Cerebellar cortex (tissue), 1 donor: ENCODE measurements at regions not wholly inside any gene's neighbourhood (a gene's known extent, or its start where the extent isn't known, plus 50 kb on each side); places are given as distances from the start of the nearest gene placed in this dataset.
"Not testable (repeated sequence)": the region's sequence is repeated elsewhere in the genome, so short reads cannot be mapped to it uniquely, and the experiment has no call there.

Source experiments
- DNase-seq: peaks from one replicate; pipeline ENCODE4 v3.0.0-alpha.2; 2015; ENCODE audit warnings: low spot score

DNA sequence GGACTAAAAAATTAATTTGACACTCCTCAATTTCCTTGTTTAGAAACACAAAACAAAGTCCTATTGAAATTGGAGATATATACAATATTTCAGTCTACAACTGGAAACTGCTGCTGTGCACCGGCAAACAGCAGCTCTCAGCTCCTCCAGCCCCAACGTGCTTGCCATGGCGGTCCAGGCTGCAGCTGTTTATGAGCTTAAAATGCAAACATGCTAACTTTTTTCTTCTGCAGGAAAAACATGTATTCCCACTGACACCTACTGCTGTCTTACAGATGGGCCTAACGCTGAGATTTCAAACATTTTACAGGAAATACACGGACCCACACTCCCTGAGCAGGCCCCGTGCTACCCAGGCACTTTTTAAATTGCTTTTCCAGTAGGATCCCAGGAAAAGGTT is 195.5 kb downstream of the BCL11A start:
- no peak for DNase-seq

DNA sequence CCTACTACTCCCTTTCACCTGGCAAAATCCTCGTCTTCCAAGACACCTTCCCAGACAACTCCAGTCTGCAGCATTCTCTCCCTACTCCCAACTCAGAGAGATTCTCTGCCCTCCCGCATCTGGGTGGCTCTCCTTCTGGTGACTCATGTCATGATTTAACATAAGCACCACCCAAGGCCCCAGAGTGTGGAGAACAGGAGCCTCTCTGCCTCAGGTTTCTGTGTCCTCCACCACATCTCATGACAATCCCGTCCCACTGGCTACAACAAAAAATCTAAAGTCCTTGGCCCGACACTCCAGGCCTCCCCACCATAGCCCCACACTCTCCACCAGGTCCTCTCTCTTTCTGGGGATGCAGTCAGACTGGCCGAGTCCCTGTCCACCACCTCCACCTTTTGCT is 197.1 kb downstream of the BCL11A start:
- no peak for DNase-seq

DNA sequence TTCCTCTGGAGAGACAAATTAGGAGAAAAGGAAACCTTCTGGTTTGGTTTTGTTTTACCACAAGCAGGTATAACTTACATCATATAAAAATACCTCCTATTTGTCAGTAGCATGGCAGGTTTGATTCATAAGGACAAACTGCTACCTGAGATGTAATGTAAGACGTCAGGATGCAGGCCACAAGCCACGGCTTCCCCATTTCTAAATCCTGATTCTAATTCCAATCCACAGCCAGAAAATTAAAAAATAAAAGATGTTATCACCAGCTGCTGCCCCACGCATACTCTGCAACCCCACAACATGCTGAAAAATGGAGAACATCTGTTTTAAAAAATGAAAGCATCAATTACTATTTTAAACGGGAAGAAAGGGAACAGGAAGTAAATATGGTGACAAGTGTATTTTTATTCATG is 197.6 kb downstream of the BCL11A start:
- DNase-seq = no peak

DNA sequence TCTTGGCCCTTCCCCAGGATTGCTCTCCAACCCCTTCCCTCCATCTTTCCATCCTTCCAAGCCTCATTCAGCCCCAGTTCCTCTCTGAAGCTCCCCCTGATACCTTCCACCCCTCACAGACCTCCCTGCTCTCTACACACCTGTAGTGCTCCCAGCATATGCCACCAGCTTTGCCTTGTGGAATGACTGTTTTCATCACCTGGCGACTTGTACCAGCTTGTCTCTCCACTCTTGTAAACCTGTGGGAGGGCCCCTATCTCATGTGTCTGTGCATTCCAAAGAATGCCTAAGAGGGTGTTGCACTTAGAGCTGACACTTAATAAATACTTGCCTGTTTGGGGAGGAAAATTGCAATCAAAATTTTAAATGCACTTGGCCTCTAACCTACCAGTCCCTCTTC is 198.7 kb downstream of the BCL11A start:
- DNase-seq = no peak

DNA sequence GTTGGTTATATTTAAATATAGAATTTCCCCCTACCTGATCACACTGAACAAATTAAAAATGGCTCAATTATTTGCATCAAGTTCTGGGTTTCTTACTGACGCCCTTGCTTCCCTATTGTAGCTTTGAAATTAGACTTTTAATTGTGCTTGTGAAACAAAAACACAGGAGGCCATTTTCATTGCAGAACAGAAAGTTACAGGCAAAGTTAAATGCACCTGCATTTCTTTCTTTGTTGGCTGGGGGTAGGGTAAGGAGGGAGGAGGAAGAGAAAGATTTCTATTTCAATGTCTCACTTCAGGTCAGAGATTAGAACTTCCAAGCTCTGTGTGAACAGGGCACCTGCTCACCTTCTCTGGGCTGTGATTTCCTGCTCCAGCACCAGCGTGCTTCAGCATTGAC is 199.6 kb downstream of the BCL11A start:
- DNase-seq = no peak

DNA sequence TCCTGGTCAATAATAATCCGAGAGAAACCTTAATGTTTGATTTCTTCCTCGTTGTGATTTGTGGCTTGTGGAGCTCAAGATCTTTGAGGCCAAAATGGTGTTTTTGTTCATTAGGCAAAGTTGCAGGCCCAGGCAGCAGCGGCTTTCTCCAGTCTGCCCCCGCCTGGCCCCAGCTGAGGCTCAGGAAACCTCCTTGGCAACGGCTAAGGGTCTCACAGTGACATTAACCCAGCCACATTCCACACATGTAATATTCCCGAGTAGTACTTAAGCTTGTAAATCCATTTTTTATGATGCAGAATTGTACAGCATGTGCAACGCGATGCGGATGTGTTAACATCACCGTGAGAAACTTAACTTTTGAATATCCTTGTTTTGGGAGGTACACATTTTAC is 200.1 kb downstream of the BCL11A start:
- DNase-seq = no peak

DNA sequence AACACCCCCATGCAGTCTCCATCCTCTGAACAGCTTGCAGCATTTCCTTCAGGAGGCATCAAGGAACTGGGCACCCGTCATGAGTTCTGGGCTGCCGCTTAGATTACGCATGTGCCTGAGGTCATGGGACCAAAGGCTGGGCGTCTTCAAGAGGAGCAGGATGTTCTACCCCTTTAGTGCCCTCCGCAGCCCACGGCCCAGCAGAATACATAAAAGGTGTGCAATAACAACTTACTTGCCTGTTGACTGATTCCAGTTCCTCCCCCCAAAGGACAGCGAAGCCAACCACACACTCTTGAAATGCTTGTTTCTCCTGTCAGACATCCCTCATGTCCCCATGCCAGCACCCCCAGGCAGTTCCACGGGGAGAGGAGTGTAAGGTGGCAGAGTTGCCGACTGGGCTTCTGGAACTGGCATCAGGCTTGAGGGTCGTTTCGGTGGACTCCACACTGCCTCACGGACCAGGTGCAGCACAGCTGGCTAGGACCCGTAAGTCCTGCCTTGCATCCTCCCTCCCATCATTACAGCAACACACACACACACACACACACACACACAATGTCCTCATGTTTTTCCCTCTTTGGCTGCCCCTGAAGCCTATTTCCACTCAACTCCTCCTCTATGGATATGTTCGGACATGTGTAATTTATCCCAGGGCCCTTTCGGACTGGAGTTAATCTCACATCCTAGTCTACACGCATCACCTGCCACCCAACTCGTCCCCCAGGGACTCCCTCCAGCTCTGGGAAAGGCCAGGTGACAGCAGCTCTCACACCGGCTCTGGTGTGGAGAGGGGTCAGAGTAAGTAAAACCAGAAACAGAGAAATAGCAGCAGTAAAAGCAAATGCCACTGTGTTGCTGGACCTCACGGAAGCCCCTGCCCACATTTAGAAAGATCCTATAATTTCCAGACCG is 200.7 kb downstream of the BCL11A start:
- no peak for DNase-seq

DNA sequence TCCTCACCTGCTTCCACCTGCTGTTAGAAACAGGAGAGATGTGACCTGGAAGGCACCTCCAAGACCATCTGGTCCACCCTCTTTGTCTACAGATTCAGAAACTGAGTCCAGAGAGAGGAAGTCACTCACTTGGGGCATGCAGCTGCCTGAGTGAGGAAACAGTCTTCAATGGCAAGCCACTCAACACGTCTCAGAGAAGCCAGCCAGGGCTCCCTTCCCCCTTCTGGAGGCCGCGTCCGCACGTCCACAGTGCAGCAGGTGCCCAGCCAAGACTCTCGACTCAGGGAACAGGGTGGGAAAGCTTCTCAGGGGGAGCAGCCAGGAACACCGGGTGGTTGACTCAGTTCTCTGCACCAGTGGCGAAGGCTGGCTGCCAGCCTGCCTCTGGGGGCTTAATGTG is 201.7 kb downstream of the BCL11A start:
- no peak for DNase-seq

DNA sequence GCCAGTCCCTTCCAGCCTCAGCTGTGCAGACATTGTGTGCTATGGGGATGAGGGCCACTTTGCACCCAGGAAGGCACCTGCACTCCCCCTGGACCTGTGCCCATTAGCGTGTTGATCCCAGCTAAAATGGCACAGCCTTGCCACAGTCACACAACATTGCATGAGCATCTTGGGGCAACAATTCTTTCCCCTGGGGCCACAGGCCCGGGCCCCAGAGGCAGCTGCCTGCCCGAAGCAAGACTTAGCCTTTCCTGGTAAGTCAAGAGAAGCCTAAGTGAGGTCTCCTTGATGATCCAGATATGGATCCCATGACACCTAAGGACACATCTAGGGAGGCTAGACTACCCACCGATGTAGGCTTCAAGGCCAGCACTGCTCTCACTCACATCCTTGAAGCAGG is 202.1 kb downstream of the BCL11A start:
- DNase-seq = no peak

DNA sequence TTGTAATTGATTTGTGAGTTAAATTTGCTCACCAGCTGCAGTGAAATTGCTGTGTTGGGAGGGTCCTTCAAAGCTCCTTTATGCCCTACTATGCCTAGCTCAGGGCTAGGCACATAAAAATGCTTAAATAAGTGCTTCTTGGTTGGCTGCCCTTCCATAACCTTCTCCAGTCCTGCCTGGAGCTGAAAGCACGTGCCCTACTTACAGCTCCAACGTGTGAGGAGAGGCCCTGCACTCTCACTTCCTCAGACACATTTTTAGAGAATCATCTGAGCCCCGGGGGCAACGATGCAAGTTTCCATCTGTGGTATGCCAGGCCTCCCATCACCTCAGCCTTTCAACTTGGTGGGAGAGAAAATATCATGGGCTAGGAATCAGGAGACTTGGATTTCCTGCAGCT is 202.7 kb downstream of the BCL11A start:
- DNase-seq = no peak

DNA sequence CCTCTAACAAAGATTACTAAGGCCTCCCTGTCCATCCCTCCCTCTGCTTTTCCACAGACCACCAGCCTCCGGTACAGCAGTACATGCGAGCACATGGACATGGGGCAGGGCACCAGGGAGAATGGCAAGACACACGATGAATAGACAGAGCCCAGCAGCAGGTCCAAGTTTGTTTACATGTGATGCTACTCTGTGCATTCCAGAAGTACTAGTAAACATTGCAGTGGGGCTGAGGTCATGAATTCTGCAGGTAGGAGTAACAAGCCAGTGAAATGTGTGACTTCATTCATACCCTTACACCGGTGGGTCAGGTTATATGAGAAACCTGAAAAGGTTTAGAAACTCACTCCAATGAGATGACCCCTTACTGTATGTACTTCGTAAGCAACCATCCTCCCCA is 205.7 kb downstream of the BCL11A start:
- DNase-seq = no peak

DNA sequence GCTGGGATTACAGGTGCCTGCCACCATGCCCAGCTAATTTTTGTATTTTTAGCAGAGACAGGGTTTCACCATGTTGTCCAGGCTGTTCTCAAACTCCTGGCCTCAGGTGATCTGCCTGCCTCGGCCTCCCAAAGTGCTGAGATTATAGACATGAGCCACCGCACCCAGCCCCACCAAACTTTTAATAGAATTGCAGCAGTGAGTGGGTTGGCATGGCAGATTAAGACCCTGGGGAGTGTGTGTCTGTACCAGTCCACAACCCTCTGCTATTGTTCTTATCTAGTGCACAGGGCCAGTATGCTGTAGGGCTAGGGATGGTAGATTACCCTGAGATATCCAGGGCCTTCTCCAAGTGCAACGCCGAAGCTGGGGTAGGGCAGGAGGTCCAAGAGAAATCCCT is 211.0 kb downstream of the BCL11A start:
- not testable (repeated sequence) for DNase-seq

DNA sequence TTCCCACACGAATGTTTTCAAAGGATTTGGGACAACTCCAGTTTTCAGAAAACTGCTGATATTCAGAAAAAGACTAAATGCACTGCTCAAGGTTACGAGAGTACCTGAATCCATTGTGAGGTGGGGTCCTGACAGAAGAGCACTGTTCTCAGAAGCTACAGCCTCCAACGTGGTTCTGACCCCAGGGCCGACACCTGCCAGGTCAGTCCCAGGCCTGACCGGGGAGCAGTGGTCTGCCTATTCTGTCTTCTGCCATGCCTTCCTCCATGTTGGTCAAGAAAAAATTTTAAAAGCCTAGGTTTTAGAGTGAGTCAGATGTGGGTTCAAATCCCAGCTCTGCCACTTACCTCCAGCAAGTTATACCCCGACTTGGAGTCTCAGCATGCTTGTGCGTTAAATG is 212.3 kb downstream of the BCL11A start:
- DNase-seq = no peak

DNA sequence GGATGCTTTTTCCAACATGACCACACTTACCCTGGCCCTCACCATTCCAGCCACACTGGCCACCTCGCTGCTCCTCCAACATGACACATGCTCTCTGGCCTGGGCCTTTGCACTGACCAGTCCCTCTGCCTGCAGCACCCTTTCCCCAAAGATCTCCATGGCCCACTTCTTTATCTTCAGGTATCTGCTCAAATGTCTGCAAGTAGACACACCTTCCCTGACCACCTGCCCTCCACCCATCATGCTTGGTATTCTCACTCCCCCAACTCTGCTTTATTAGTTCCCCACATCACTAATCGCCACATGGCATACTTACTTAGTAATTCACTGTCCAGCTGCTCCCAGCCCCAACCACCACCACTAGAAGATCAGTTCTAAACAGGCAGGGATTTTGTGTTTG is 214.2 kb downstream of the BCL11A start:
- no peak for DNase-seq

DNA sequence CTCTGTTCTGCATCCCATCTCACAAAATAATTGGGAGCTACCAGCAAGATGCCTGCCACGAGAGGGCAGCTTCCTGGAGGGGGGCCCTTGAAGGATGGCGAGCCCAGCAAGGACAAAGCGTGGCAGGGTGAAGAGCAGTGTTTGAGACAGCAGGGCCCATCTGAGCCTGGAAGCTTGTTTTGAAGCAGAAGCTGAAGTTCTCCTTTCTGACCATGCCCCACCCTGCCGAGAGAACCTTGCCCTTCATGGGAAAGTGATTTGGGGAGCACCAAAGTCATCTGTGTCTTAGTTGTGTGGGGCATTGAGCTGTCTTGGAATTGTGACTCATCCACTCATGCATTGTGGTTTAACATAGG is 216.3 kb downstream of the BCL11A start:
- no peak for DNase-seq

DNA sequence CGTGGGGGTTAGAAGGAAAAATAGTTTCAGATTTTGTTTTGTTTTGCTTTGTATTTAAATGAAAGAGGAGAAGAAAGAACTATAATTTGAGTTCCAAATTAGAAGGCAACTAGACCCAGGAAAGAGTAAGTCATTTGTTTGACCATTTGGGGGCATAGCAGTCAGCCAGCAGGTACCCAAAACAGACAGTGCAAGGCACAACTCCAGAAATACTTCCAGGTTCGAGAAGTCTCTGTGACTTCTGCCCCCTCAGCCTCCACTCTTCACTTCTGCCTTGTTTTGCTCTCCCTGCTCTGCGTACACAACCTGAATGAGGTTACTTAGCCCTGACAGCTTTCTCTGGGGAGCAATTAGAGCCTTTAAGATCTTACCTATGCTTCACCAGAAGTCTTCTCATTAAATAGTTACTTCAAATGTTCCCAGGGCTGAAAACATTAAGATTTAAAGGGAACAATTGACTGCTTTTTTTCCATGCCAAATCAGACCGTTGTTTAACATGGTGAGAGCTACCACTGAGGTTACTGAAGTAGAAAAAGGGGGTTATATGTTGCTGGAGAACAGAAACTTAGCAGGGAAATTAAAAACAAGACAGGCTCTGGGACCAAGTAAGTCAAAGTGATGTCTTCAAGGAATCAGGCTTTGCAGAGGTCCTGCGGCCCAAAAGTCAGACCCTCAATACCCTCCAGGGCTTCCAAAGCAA is 216.9 kb downstream of the BCL11A start:
- no peak for DNase-seq

DNA sequence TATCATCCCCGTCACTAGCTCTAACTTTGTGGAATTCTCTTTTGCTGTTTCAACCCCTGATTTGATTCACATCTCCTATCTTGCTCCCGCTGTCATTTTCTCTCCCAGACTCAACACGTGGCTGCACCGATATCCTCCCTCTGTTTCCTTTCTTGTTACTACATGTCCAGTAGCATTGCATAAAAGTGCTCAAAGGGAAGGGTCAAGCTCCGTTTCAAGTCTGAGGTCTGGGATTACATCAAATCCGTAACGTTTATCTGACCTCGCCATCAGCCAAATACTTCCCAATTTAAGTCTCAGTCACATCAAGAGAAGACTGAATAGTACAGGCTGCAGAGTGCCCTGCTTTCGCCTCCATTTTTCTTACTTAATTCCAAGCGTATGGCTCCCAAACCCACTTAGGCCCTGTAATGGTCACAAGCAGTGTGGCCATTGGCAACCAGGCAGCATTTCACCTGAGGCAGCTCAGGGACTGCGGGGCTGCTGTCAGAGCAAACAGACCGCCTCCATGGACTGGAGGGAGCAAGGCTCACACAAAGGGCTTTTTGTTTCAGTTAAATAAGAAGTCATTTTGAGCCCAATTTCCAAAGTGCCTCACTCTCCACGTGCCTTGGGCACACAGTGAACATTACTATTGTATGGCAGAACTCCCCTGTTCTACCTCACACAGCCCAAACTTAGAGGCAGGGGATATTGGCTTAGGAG is 217.8 kb downstream of the BCL11A start:
- DNase-seq = no peak

DNA sequence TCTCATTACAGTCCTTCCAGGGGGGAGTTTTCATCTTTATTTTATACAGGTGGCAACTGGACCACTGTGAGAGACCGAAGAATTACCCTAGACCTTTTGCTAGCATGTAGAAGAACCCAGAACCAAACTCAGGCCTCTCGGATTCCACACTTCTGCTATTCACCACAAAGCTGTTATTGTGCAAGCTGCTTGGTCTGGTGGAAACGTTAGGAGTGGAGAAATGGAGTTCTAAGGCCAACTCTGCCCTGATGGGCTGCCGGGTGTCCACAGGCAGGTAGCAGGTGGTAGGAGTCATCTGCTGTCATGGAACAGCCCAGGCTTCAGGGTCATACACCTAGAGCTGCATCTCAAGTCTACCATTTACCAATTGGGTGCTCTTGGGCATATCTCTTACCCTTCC is 218.8 kb downstream of the BCL11A start:
- DNase-seq = no peak

DNA sequence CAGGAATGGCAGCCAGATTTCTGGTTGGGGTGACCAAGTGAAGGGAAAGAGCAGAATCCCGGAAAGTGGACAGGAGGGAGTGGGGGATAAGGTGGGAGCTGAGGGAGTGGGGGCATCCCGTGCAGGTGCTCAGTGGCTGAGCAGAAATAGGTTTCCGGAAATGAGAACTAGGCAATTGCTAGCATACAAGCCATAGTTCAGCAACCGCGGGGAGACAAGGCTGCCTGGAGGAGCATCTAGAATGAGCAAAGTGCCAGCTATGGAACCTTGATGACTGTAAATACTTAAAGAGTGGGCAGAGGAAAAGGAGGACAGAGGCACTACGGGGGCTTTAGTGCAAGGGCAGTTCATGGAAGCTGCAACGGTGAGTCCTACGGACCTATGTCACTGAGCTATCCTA is 220.2 kb downstream of the BCL11A start:
- DNase-seq = no peak

DNA sequence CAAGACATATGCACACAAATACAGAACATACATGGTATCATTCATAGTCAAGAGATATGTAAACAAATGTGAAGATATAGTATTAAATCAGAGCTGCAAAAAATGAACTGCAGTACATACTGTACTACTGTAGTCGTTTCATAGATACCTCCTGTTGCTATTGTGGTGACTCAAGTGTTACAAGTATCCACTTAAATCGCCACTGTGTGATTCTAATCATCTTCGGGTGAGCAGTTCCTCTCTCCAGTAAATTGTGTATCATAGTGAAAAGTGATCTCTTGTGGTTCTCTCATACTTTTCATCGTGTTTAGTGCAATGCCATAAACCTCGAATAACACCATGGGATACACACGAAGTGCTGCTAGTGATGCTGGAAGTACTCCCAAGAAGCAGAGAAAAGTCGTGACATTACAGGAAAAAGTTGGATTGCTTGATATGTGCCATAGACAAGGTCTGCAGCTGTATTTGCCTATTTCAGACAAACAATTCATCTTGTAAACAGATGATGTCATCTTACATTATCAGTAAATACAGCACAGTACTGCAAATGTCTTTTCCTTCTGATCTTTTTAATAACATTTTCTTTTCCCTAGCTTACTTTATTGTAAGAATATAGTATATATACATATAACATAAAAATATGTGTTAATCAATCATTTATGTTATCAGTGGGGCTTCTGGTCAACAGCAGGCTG is 222.2 kb downstream of the BCL11A start:
- DNase-seq = no peak

DNA sequence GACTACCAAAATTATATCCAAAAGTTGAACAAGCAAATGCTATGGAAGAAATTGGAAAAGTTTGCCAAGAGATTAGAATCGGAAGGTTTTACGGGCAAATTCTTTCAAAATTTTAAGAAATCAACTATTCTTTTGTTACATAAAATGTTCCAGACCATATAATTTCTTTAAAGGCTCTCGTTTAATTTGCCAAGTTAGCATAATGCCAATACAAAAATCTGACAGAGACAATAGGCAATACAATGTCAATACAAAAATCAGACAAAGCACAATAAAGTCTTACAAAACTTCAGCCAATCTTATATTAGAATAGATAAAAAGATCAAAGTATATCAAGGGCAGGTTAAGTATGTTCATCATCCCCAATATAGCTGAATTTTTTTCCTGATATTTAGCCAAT is 224.2 kb downstream of the BCL11A start:
- DNase-seq = no peak

DNA sequence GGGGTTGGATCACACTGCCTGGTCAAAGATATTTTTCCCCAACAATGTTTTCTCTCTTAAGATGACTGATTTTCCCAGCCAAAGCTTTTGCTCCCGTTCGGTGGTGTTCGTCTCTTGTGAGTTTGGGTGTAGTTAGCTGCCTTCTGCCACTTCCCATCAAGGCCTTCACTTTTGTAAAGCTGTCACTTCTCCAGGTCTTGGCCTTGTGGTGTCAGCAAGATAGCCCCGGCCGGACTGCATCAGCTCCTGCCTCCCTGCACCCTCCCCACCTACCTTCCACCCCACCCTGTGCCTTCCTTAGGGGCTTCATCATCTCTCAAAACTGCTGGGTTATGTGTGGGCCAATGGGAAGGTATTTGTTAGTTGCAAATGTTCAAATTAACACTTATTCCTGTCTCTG is 228.9 kb downstream of the BCL11A start:
- DNase-seq = no peak
